B cell (primary cell): ENCODE measurements at regions not wholly inside any gene's neighbourhood (a gene's known extent, or its start where the extent isn't known, plus 50 kb on each side); places are given as distances from the start of the nearest gene placed in this dataset.
A peak's percentile ranks its signal among the peaks of the same experiment; 100 is the strongest.

Experiments used
- ATAC-seq: fragments of 200-7000 bp; cut with Tn5 transposase; one replicate; pipeline ENCODE4 v1.10.0; 2021; ENCODE audit warnings: low read depth, mild to moderate bottlenecking, moderate number of reproducible peaks, moderate library complexity
- CTCF ChIA-PET: fragments of 350-600 bp; sonication (Branson Sonifier 250); formaldehyde crosslinking; loops from one replicate; lab custom pipeline; 2021; ENCODE audit warnings: antibody characterized with exemption, inconsistent platforms; lab: Charles Lee
- POLR2A ChIA-PET: fragments of 350-600 bp; sonication (Branson Sonifier 250); formaldehyde crosslinking; loops from one replicate; lab custom pipeline; 2021; ENCODE audit warnings: antibody characterized with exemption; lab: Charles Lee
- DNase-seq: peaks from one replicate; pipeline ENCODE4 v3.0.0; 2013
- H2AFZ ChIP-seq: 2 replicates; pipeline ENCODE4 v1.6.1; 2012; ENCODE audit warnings: mild to moderate bottlenecking, low read depth, low read length; ENCODE audit not compliant: insufficient read depth, poor library complexity, severe bottlenecking
- H3K27ac ChIP-seq, 2 donors: 1 replicate in 1 of 2; 2 replicates in 1 of 2; pipeline ENCODE4 v1.5.1; 2012 to 2013; ENCODE audit warnings: low read length in 2 of 2, mild to moderate bottlenecking in 2 of 2, moderate library complexity in 1 of 2
- H3K27me3 ChIP-seq, 4 experiments: fragments of 200-600 bp in 1 of 4; sonication (generic) in 1 of 4; replicated peaks in 1 of 4; 1 replicate in 2 of 4; 2 replicates in 2 of 4; pipeline versions ENCODE4 v1.6.1 to v1.7.0; 2013 to 2016; ENCODE audit warnings: low read length in 3 of 4, mild to moderate bottlenecking in 2 of 4, mixed read lengths in 1 of 4, moderate library complexity in 1 of 4; ENCODE audit not compliant: insufficient read depth in 4 of 4, control insufficient read depth in 3 of 4; ENCODE audit errors: control extremely low read depth in 1 of 4
- H3K36me3 ChIP-seq, 2 experiments: replicated peaks in 1 of 2; 1 replicate in 1 of 2; 2 replicates in 1 of 2; pipeline versions ENCODE4 v1.6.1 to v1.7.1; 2013; ENCODE audit warnings: low read length in 1 of 2; ENCODE audit not compliant: insufficient read depth in 2 of 2, control insufficient read depth in 1 of 2; ENCODE audit errors: control extremely low read depth in 1 of 2, extremely low read depth in 1 of 2
- H3K4me1 ChIP-seq, 2 donors: fragments of 200-600 bp in 1 of 2; sonication (generic) in 1 of 2; 1 replicate in 1 of 2; 2 replicates in 1 of 2; pipeline versions ENCODE4 v1.5.1 to v1.6.1; 2013 to 2017; ENCODE audit warnings: low read length in 2 of 2; ENCODE audit not compliant: control insufficient read depth in 2 of 2, insufficient read depth in 2 of 2
- H3K4me2 ChIP-seq: replicated peaks from 2 replicates; pipeline ENCODE3; 2012; ENCODE audit warnings: mild to moderate bottlenecking, low read depth, low read length; ENCODE audit not compliant: poor library complexity, severe bottlenecking
- H3K4me3 ChIP-seq, 5 experiments: fragments of 200-600 bp in 1 of 5; sonication (generic) in 1 of 5; 1 replicate in 3 of 5; 2 replicates in 2 of 5; pipeline versions ENCODE4 v1.5.1 to v1.7.0; 2011 to 2016; ENCODE audit warnings: low read length in 4 of 5, mild to moderate bottlenecking in 4 of 5, low read depth in 2 of 5, control low read depth in 1 of 5, moderate library complexity in 1 of 5; ENCODE audit not compliant: insufficient read depth in 1 of 5; ENCODE audit errors: control extremely low read depth in 1 of 5, extremely low read depth in 1 of 5
- H3K79me2 ChIP-seq: fragments of 200-600 bp; sonication (generic); one replicate; pipeline ENCODE4 v1.6.0; 2016; ENCODE audit warnings: low read length; ENCODE audit not compliant: control insufficient read depth, insufficient read depth
- H3K9ac ChIP-seq: fragments of 200-600 bp; sonication (generic); 2 replicates; pipeline ENCODE4 v1.6.1; 2017; ENCODE audit warnings: mild to moderate bottlenecking, low read length, moderate library complexity
- H3K9me3 ChIP-seq, 3 donors: one replicate each; pipeline versions ENCODE4 v1.6.1 to v1.7.1; 2013; ENCODE audit warnings: low read length in 2 of 3; ENCODE audit not compliant: control insufficient read depth in 2 of 3, insufficient read depth in 1 of 3; ENCODE audit errors: control extremely low read depth in 1 of 3
- H4K20me1 ChIP-seq: 2 replicates; pipeline ENCODE4 v1.6.0; 2012; ENCODE audit warnings: mild to moderate bottlenecking, low read length; ENCODE audit not compliant: insufficient read depth, control insufficient read depth, poor library complexity, severe bottlenecking
- H3K27ac Mint-ChIP-seq: one replicate; pipeline ENCODE4 v1.8.0; 2021; ENCODE audit warnings: mixed read lengths
- H3K27me3 Mint-ChIP-seq: one replicate; pipeline ENCODE4 v1.8.0; 2021; ENCODE audit warnings: mixed read lengths
- H3K4me1 Mint-ChIP-seq: one replicate; pipeline ENCODE4 v1.8.0; 2021; ENCODE audit warnings: mixed read lengths
- H3K4me3 Mint-ChIP-seq: one replicate; pipeline ENCODE4 v1.8.0; 2021; ENCODE audit warnings: mixed read lengths
- H3K9me3 Mint-ChIP-seq: one replicate; pipeline ENCODE4 v1.8.0; 2022; ENCODE audit warnings: mixed read lengths; ENCODE audit not compliant: insufficient read depth
- EZH2 ChIP-seq: IDR thresholded peaks from 2 replicates; pipeline ENCODE4 v1.6.1; 2012; ENCODE audit warnings: borderline replicate concordance, low read depth, mild to moderate bottlenecking, moderate library complexity, low read length; ENCODE audit not compliant: insufficient read depth, poor library complexity, severe bottlenecking
- WGBS: methylation state at CpG from one replicate; pipeline ENCODE4 v1.1.5; 2013; ENCODE audit warnings: missing lambda C conversion rate; ENCODE audit not compliant: insufficient coverage; 5-methylcytosine and 5-hydroxymethylcytosine counted together
- intact Hi-C: fragments of 100-400 bp; cut with micrococcal nuclease; formaldehyde crosslinking; loops from one replicate; pipeline ENCODE4 v1.10.0; 2022
- TF ChIP-seq, protein P1 (sequence below): fragments of 200-600 bp; IDR thresholded peaks from one replicate; pipeline ENCODE4 v1.8.0; 2022; ENCODE audit warnings: antibody characterized with exemption, mild to moderate bottlenecking

DNA sequence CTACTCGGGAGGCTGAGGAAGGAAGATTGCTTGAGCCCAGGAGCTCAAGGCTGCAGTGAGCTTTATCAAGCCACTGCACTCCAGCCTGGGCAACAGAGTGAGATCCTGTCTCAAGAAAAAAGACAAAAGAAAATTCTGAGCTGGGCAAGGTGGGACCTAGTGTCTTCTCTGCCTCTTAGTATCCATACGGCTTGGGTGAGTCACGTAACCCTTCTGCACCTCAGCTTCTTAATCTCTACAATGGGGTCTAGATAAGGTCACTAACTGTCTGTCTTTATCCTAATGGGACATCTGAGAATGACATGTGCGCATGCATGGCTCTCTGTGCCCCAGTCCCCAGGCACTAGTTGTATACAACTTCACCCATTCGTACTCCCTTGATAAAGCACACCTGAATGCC lies 53.4 kb upstream of the TLK1 start:
- H3K27ac Mint-ChIP-seq, result no peak overlapping the region
- no peaks in the 10 kb centered on the region for H3K27me3 Mint-ChIP-seq
- Histone ChIP-seq H3K4me3 (no peak overlapping the region), H3K9me3 (peaks cover 0 to 3% (median 2%) of the 10 kb centered on the region in 3 donors), H2AFZ (no peak overlapping the region), H3K36me3 (no peaks in the 10 kb centered on the region), H3K9ac (no peak overlapping the region), H3K4me1 (peaks cover 13 to 14% of the 10 kb centered on the region in 2 donors), H3K27ac (no peak overlapping the region), H3K79me2 (no peaks in the 10 kb centered on the region), H3K4me2 (no peak overlapping the region), H4K20me1 (no peaks in the 10 kb centered on the region), H3K27me3 (no peaks in the 10 kb centered on the region)
- ChIA-PET CTCF (no interaction called here), POLR2A (no interaction called here)
- H3K4me1 Mint-ChIP-seq, result peaks cover 16% of the 10 kb centered on the region
- intact Hi-C loops, result no loop called here
- H3K4me3 Mint-ChIP-seq, result no peak overlapping the region
- DNase-seq (no peak), ATAC-seq (no peak)
- peaks cover 2% of the 10 kb centered on the region for H3K9me3 Mint-ChIP-seq
- no peak for TF ChIP-seq EZH2
- TF ChIP-seq, protein P1, sequence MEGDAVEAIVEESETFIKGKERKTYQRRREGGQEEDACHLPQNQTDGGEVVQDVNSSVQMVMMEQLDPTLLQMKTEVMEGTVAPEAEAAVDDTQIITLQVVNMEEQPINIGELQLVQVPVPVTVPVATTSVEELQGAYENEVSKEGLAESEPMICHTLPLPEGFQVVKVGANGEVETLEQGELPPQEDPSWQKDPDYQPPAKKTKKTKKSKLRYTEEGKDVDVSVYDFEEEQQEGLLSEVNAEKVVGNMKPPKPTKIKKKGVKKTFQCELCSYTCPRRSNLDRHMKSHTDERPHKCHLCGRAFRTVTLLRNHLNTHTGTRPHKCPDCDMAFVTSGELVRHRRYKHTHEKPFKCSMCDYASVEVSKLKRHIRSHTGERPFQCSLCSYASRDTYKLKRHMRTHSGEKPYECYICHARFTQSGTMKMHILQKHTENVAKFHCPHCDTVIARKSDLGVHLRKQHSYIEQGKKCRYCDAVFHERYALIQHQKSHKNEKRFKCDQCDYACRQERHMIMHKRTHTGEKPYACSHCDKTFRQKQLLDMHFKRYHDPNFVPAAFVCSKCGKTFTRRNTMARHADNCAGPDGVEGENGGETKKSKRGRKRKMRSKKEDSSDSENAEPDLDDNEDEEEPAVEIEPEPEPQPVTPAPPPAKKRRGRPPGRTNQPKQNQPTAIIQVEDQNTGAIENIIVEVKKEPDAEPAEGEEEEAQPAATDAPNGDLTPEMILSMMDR, result no peak
- 100% methylated on average over 3 of the region's 5 CpGs for WGBS

DNA sequence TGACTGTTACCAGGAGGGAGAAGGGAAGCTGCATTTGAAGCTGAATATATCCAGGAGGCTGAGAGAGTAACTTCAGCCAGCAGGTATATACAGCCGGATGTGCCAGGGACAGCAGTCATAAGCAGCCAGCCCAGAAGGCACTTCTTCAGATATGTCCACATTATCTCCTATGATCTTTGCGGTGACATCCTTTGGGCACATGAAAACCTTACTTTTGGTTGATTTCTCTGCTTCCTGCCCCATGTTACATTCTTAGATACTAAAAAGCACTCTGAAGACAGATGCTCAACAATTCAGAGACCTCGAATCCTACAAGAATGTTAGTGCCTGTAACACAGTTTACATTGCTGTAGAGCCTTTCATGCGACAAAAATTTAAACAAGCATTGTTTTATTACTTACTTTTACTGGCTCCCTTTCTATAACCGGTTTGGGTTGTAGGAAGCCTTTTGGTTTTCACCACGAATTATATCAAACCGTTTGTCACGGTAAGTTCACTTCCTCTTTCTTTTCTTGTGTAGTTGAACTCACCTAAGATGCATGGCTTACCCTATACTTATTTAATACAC lies 50.3 kb upstream of the TLK1 start:
- ATAC-seq, result peak; percentile 82

More for the DNA sequence above, 50.3 kb upstream of the TLK1 start:
- H3K4me1 ChIP-seq, result peaks cover 13 to 14% of the 10 kb centered on the region in 2 donors
- Mint-ChIP-seq H3K9me3 (no peaks in the 10 kb centered on the region), H3K27ac (peak overlapping the region; percentile 79), H3K4me3 (peak overlapping the region; percentile 78), H3K27me3 (no peaks in the 10 kb centered on the region), H3K4me1 (peaks cover 20% of the 10 kb centered on the region)
- H3K36me3 ChIP-seq, result no peaks in the 10 kb centered on the region
- peaks cover 0 to 1% (median 0%) of the 10 kb centered on the region in 3 donors for H3K9me3 ChIP-seq
- CTCF ChIA-PET, result interaction anchor here (0.9 kb wide), 1 partner anchor 205 kb away, joined by 3 read pairs; no protein-coding TSS in a partner anchor
- no peak for TF ChIP-seq EZH2
- TF ChIP-seq, protein P1, result no peak
- peak; percentile 61 for DNase-seq
- peak overlapping the region; percentile 75 for H2AFZ ChIP-seq
- WGBS, result 5% methylated on average over 3 of the region's 8 CpGs
- peak overlapping the region; percentile 52 for H3K9ac ChIP-seq
- H4K20me1 ChIP-seq, result no peaks in the 10 kb centered on the region
- peak overlapping the region; percentile 70 to 74 for H3K27ac ChIP-seq
- intact Hi-C loops, result no loop called here
- peak overlapping the region in 4 of 5 experiments; percentile 30 to 55 (median 43) for H3K4me3 ChIP-seq
- no peaks in the 10 kb centered on the region for H3K79me2 ChIP-seq
- H3K4me2 ChIP-seq, result peak overlapping the region; percentile 76
- POLR2A ChIA-PET, result no interaction called here
- no peaks in the 10 kb centered on the region for H3K27me3 ChIP-seq
